MM.1S (cell line): ENCODE measurements at regions not wholly inside any gene's neighbourhood (a gene's known extent, or its start where the extent isn't known, plus 50 kb on each side); places are given as distances from the start of the nearest gene placed in this dataset.
"Not testable (repeated sequence)": the region's sequence is repeated elsewhere in the genome, so short reads cannot be mapped to it uniquely, and the experiment has no call there.

Experiments used
- DNase-seq: peaks from one replicate; pipeline ENCODE4 v3.0.0-alpha.2; 2015
- H2AFZ ChIP-seq: fragments of 300-600 bp; sonication (generic); 2 replicates; pipeline ENCODE4 v1.6.0; 2016; ENCODE audit warnings: antibody characterized with exemption, low read length
- H3F3A ChIP-seq: fragments of 300-600 bp; sonication (generic); 2 replicates; pipeline ENCODE4 v1.6.1; 2016; ENCODE audit warnings: mild to moderate bottlenecking, antibody characterized with exemption, low read length, moderate library complexity, mixed read lengths; ENCODE audit not compliant: insufficient read depth
- H3K27ac ChIP-seq: fragments of 300-600 bp; sonication (generic); 2 replicates; pipeline ENCODE4 v1.5.1; 2016; ENCODE audit warnings: mild to moderate bottlenecking, low read length
- H3K27me3 ChIP-seq: fragments of 300-600 bp; sonication (generic); replicated peaks from 2 replicates; pipeline ENCODE4 v1.6.0; 2016; ENCODE audit warnings: low read length; ENCODE audit not compliant: insufficient read depth
- H3K36me3 ChIP-seq: fragments of 300-600 bp; sonication (generic); replicated peaks from 2 replicates; pipeline ENCODE4 v1.6.1; 2016; ENCODE audit warnings: mild to moderate bottlenecking, low read length, mixed read lengths; ENCODE audit not compliant: insufficient read depth
- H3K4me1 ChIP-seq: fragments of 300-600 bp; sonication (generic); 2 replicates; pipeline ENCODE4 v1.6.1; 2016; ENCODE audit warnings: low read length, mixed read lengths
- H3K4me2 ChIP-seq: fragments of 300-600 bp; sonication (generic); 2 replicates; pipeline ENCODE4 v1.6.0; 2016; ENCODE audit warnings: low read depth, low read length
- H3K4me3 ChIP-seq: fragments of 300-600 bp; sonication (generic); 2 replicates; pipeline ENCODE4 v1.5.1; 2016; ENCODE audit warnings: low read length, mixed read lengths
- H3K79me2 ChIP-seq: fragments of 300-600 bp; sonication (generic); 2 replicates; pipeline ENCODE4 v1.6.1; 2016; ENCODE audit warnings: mixed run types, low read length, mixed read lengths
- H3K9ac ChIP-seq: fragments of 300-600 bp; sonication (generic); 2 replicates; pipeline ENCODE4 v1.6.1; 2016; ENCODE audit warnings: low read length, mixed read lengths
- H3K9me2 ChIP-seq: fragments of 300-600 bp; sonication (generic); replicated peaks from 2 replicates; pipeline ENCODE4 v1.6.1; 2016; ENCODE audit warnings: mild to moderate bottlenecking, low read length, mixed read lengths; ENCODE audit not compliant: insufficient read depth
- H3K9me3 ChIP-seq: fragments of 300-600 bp; sonication (generic); replicated peaks from 2 replicates; pipeline ENCODE4 v1.6.1; 2016; ENCODE audit warnings: mild to moderate bottlenecking, low read length, mixed read lengths; ENCODE audit not compliant: insufficient read depth
- H4K20me1 ChIP-seq: fragments of 300-600 bp; sonication (generic); 2 replicates; pipeline ENCODE4 v1.6.1; 2016; ENCODE audit warnings: mild to moderate bottlenecking, low read length, moderate library complexity, mixed read lengths; ENCODE audit not compliant: insufficient read depth
- EZH2 ChIP-seq: fragments of 300-600 bp; sonication (generic); optimal IDR thresholded peaks from 2 replicates; pipeline ENCODE3; 2017; ENCODE audit warnings: low read depth, mild to moderate bottlenecking, antibody characterized with exemption, low read length, mixed read lengths
- EZH2phosphoT487 ChIP-seq: fragments of 300-600 bp; sonication (generic); IDR thresholded peaks from 2 replicates; pipeline ENCODE4 v1.6.1; 2018; ENCODE audit warnings: antibody characterized with exemption, low read length
- TF ChIP-seq, protein P1 (sequence below): fragments of 300-600 bp; sonication (generic); IDR thresholded peaks from 2 replicates; pipeline ENCODE4 v1.5.1; 2016; ENCODE audit warnings: antibody characterized with exemption, low read length, mixed read lengths

DNA sequence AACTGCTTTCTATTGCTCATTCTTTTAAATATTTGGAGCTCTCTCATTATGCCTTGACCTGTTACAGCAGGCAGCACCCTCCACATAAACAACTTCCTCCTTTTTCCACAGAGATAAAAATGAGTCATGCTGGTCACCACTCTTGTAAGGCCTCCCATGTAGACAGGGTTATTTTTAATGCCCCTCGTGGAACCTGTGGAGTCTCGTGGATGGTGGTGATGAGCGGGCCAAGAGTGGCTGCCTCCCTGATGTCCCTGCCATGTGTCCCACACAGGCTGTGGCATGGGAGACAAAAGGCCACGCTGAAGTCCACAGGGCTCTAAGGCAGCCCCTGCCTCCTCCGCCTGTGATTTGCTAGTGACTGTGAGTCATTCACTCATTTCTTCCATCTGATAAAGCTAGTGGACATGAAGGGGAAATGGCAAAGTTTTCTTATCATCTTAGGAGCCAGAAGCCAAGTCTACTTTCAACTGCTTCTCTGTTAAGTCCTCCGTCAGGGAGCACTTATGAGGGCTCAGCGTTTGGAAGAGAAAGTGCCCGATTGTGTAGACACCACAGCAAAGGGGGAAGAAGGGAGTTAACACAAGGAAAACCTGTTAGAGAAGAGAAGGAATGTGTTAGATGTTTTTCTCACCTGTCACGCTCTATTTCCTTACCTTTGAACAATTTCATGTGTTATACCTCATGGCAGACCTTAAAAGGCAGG, 121.6 kb upstream of the FAT1 start:
- no peak for DNase-seq
- Histone ChIP-seq H3K9me3 (no peaks in the 10 kb centered on the region), H3K9me2 (no peaks in the 10 kb centered on the region), H3K4me3 (no peak overlapping the region), H3K27me3 (no peaks in the 10 kb centered on the region), H3K9ac (no peak overlapping the region), H3F3A (no peaks in the 10 kb centered on the region), H2AFZ (0 out of 2 replicates have a peak overlapping the region, but pooled peaks have one; percentile 9), H3K4me2 (no peak overlapping the region), H3K4me1 (peaks cover 21% of the 10 kb centered on the region), H4K20me1 (no peaks in the 10 kb centered on the region), H3K27ac (no peak overlapping the region), H3K36me3 (no peaks in the 10 kb centered on the region), H3K79me2 (no peaks in the 10 kb centered on the region)
- TF ChIP-seq EZH2 (no peak), EZH2phosphoT487 (no peak)
- TF ChIP-seq, protein P1, sequence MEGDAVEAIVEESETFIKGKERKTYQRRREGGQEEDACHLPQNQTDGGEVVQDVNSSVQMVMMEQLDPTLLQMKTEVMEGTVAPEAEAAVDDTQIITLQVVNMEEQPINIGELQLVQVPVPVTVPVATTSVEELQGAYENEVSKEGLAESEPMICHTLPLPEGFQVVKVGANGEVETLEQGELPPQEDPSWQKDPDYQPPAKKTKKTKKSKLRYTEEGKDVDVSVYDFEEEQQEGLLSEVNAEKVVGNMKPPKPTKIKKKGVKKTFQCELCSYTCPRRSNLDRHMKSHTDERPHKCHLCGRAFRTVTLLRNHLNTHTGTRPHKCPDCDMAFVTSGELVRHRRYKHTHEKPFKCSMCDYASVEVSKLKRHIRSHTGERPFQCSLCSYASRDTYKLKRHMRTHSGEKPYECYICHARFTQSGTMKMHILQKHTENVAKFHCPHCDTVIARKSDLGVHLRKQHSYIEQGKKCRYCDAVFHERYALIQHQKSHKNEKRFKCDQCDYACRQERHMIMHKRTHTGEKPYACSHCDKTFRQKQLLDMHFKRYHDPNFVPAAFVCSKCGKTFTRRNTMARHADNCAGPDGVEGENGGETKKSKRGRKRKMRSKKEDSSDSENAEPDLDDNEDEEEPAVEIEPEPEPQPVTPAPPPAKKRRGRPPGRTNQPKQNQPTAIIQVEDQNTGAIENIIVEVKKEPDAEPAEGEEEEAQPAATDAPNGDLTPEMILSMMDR, result no peak

DNA sequence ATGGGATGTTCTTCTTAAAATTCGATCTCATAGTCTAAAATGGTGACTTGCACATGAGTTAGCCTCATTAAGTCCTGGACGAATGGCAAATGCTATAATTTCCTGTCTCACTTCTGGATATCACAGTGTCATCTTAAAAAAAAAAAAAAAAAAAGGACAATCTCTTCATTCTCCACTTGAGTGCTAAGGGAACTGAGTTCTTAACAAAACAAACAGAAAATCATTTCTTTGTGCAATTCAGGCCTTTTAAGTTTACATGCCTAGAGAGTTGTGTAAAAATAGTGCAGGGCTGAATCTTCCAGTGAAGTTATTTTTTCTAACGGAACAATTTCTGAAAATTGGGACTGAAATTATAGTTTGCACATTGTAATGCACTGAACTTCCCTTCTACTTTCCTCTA, 122.8 kb upstream of the FAT1 start:
- H3K4me2 ChIP-seq, result no peak overlapping the region

DNA sequence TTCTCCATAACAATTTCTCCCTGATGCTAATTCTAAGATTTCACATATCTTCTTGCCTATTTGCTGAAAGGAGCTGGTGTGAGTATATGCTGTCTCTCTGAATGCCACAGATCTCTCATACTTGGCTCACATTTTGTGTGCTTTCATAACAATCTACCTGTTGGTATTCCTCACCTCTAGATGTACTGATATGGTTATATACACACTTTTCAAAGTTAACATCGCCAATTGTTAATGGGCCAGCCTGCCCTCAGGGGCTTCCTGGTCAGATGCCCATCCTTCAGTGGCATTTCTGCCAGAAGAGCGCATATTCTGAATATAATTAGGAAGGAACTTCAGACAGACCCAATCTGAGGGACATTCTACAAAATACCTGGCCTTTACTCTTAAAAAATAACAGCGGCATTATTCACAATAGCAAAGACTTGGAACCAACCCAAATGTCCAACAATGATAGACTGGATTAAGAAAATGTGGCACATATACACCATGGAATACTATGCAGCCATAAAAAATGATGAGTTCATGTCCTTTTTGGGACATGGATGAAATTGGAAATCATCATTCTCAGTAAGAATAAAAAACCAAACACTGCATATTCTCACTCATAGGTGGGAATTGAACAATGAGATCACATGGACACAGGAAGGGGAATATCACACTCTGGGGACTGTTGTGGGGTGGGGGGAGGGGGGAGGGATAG, 123.9 kb upstream of the FAT1 start:
- H4K20me1 ChIP-seq, H3K9me3 ChIP-seq, H3K27ac ChIP-seq, H2AFZ ChIP-seq, H3K9ac ChIP-seq, H3K79me2 ChIP-seq, H3K36me3 ChIP-seq, H3F3A ChIP-seq, DNase-seq, H3K4me3 ChIP-seq, H3K9me2 ChIP-seq, H3K27me3 ChIP-seq, H3K4me2 ChIP-seq: not testable (repeated sequence)
- H3K4me1 ChIP-seq, result peaks cover 37% of the 10 kb centered on the region

More for the DNA sequence above, 122.8 kb upstream of the FAT1 start:
- H3K9me3 ChIP-seq, result no peaks in the 10 kb centered on the region
- H3K4me3 ChIP-seq, result no peak overlapping the region
- TF ChIP-seq, protein P1, result no peak
- TF ChIP-seq EZH2 (no peak), EZH2phosphoT487 (no peak)
- peaks cover 25% of the 10 kb centered on the region for H3K4me1 ChIP-seq
- H3K79me2 ChIP-seq, result no peaks in the 10 kb centered on the region
- no peaks in the 10 kb centered on the region for H3K9me2 ChIP-seq
- DNase-seq, result no peak
- no peaks in the 10 kb centered on the region for H3K36me3 ChIP-seq
- no peaks in the 10 kb centered on the region for H3F3A ChIP-seq
- no peak overlapping the region for H3K27ac ChIP-seq
- no peak overlapping the region for H3K9ac ChIP-seq
- H3K27me3 ChIP-seq, result no peaks in the 10 kb centered on the region
- no peaks in the 10 kb centered on the region for H4K20me1 ChIP-seq
- H2AFZ ChIP-seq, result no peak overlapping the region

DNA sequence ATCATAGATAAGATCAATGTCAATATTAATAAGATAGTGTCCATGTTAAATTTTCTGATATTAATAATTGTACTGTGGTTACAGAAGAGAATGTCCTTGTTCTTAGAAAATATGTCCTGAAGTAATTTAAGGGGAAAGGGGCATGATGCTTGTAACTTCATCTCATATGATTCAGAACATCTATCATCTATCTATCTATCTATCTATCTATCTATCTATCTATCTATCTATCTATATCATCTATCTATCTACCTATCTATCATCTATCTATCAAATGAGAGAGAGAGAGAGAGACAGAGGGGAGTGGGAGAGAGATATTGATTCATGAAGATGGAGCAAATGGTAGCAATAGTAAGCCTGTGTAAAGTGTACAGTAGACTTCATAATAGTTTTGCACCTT, 124.8 kb upstream of the FAT1 start:
- Histone ChIP-seq H4K20me1 (no peaks in the 10 kb centered on the region), H3K9me3 (no peaks in the 10 kb centered on the region), H3K4me2 (no peak overlapping the region), H3K9me2 (no peaks in the 10 kb centered on the region), H3K4me1 (peaks cover 43% of the 10 kb centered on the region), H3F3A (peaks cover 12% of the 10 kb centered on the region; the same call in 1 of the 2 replicates), H3K79me2 (no peaks in the 10 kb centered on the region), H3K36me3 (no peaks in the 10 kb centered on the region), H3K4me3 (no peak overlapping the region), H2AFZ (no peak overlapping the region), H3K27me3 (no peaks in the 10 kb centered on the region), H3K27ac (no peak overlapping the region), H3K9ac (no peak overlapping the region)
- DNase-seq, result no peak
- TF ChIP-seq EZH2, result no peak
- TF ChIP-seq, protein P1, result no peak
- no peak for TF ChIP-seq EZH2phosphoT487
